Brain microvascular endothelial cell (primary cell): ENCODE measurements at regions not wholly inside any gene's neighbourhood (a gene's known extent, or its start where the extent isn't known, plus 50 kb on each side); places are given as distances from the start of the nearest gene placed in this dataset.

Experiments used
- DNase-seq: peaks from one replicate; pipeline ENCODE4 v3.0.0-alpha.2; 2020
- H3K27ac ChIP-seq: fragments of 250-450 bp; sonication (Bioruptor Pico); 2 replicates; pipeline ENCODE4 v1.5.1; 2020; ENCODE audit warnings: mild to moderate bottlenecking, moderate library complexity
- H3K27me3 ChIP-seq: fragments of 250-450 bp; sonication (Bioruptor Pico); replicated peaks from 2 replicates; pipeline ENCODE4 v1.5.1; 2020; ENCODE audit warnings: mild to moderate bottlenecking
- H3K36me3 ChIP-seq: fragments of 250-450 bp; sonication (Bioruptor Pico); replicated peaks from 2 replicates; pipeline ENCODE4 v1.5.1; 2020; ENCODE audit warnings: mild to moderate bottlenecking
- H3K4me3 ChIP-seq: 2 replicates; pipeline ENCODE4 v1.5.1; 2011; ENCODE audit warnings: low read depth, mild to moderate bottlenecking, control low read depth, low read length, moderate library complexity
- CTCF ChIP-seq: IDR thresholded peaks from 2 replicates; pipeline ENCODE4 v1.5.1; 2011; ENCODE audit warnings: low read depth, mild to moderate bottlenecking, moderate library complexity, low read length, control low read depth, inconsistent platforms; ENCODE audit errors: missing control alignments
- in situ Hi-C: cut with HindIII; loops from 2 replicates; pipeline ENCODE4 v1.10.0; 2017; ENCODE audit warnings: low sequenced_read_pairs, low pct_ligation_motif_present

- H3K4me3 ChIP-seq = no peak overlapping the region
- no peaks in the 10 kb centered on the region for H3K36me3 ChIP-seq
- no peak overlapping the region for H3K27ac ChIP-seq
- no peak for TF ChIP-seq CTCF
- H3K27me3 ChIP-seq = no peaks in the 10 kb centered on the region
- in situ Hi-C loops = no loop called here
- no peak for DNase-seq
Observed at GRCh38 chr4:180455226-180455625, 1788.0 kb upstream of the TENM3 start.

- no peak for DNase-seq
- Histone ChIP-seq H3K36me3 (no peaks in the 10 kb centered on the region), H3K4me3 (no peak overlapping the region), H3K27ac (no peak overlapping the region), H3K27me3 (no peaks in the 10 kb centered on the region)
- peak; percentile 19 for TF ChIP-seq CTCF
- in situ Hi-C loops = no loop called here
Observed at GRCh38 chr4:180456928-180457327, 1786.3 kb upstream of the TENM3 start.

DNA sequence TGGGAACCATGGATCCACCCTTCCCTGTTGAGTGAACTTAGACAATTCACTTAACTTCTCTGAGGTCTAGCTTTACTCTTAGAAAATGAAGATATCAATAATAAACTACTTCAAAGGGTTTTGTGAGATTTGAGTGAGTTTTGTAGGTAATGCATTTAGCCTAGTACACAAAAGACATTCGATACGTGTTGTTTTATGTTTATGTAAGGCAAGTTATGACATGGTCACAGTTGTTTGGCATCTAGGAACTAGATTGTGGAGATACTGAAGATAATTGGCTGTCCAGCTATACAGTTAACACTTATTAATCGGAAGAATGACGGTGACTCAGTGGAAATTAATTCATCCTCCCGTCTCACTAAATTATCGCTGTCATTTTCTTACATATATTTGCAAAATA lies 1781.1 kb upstream of the TENM3 start:
- DNase-seq = no peak
- no peaks in the 10 kb centered on the region for H3K36me3 ChIP-seq
- in situ Hi-C loops = no loop called here
- H3K4me3 ChIP-seq = no peak overlapping the region
- no peak overlapping the region for H3K27ac ChIP-seq
- no peak for TF ChIP-seq CTCF
- no peaks in the 10 kb centered on the region for H3K27me3 ChIP-seq

DNA sequence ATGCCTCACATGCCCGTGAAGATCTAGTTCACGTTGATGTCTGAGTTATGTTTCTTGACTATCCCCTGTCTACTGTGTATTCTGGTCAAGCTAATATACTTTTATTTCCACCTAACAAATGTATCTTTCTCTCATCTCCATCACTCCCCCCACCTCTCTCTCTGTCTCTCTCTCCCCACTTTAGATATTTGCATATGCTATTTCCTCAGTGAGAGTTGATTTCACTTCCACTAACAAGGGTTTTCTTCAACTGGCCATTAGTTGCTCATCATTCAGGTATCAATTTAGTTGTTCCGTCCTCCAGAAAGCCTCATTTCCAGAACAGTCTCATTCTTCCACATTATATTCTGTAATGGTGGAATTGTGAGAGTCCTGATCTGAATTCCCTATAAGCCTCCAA lies 1777.8 kb upstream of the TENM3 start:
- H3K36me3 ChIP-seq = no peaks in the 10 kb centered on the region
- no peak overlapping the region for H3K4me3 ChIP-seq
- TF ChIP-seq CTCF = no peak
- in situ Hi-C loops = no loop called here
- H3K27ac ChIP-seq = no peak overlapping the region
- H3K27me3 ChIP-seq = no peaks in the 10 kb centered on the region
- DNase-seq = no peak

DNA sequence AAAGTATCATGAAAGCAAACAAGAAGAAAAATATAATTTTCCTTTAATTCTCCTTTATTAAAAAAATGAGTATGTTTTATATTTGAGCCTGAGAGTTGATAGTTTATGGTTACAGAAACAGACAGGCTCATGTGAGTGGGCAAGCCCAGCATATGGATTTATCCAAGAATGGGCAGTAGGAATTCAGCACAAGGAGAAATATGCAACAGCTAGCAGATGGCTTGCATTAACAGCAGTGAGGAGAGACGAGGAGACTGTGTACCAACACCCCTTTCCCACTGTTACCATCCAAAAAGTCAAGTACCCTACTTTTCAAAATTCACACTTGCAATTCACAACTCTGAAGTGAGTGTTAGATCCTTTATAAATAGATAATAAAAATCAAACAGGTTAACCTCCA lies 1760.2 kb upstream of the TENM3 start:
- no peak overlapping the region for H3K27ac ChIP-seq
- no peak for DNase-seq
- H3K36me3 ChIP-seq = no peaks in the 10 kb centered on the region
- in situ Hi-C loops = no loop called here
- no peak overlapping the region for H3K4me3 ChIP-seq
- no peak for TF ChIP-seq CTCF
- H3K27me3 ChIP-seq = no peaks in the 10 kb centered on the region

- no peak for DNase-seq
- in situ Hi-C loops = no loop called here
- no peak overlapping the region for H3K27ac ChIP-seq
- H3K36me3 ChIP-seq = no peaks in the 10 kb centered on the region
- TF ChIP-seq CTCF = no peak
- no peaks in the 10 kb centered on the region for H3K27me3 ChIP-seq
- H3K4me3 ChIP-seq = no peak overlapping the region
Observed at GRCh38 chr4:180485407-180485806, 1757.8 kb upstream of the TENM3 start.
